Astrocyte (in vitro differentiated cells and primary cell): ENCODE measurements at regions not wholly inside any gene's neighbourhood (a gene's known extent, or its start where the extent isn't known, plus 50 kb on each side); places are given as distances from the start of the nearest gene placed in this dataset.

ENCODE experiments used
- DNase-seq: peaks from one replicate; pipeline ENCODE4 v3.0.0-alpha.2; 2010; ENCODE audit warnings: low read depth
- FAIRE-seq: peaks from 2 replicates; lab custom pipeline; 2011; peaks lifted over from hg19 to GRCh38; lab: Jason Lieb, UNC
- H2AFZ ChIP-seq: 2 replicates; pipeline ENCODE4 v1.6.0; 2012; ENCODE audit warnings: low read depth, low read length, inconsistent platforms
- H3K27ac ChIP-seq: 2 replicates; pipeline ENCODE4 v1.5.1; 2011; ENCODE audit warnings: low read depth, low read length, inconsistent platforms
- H3K27me3 ChIP-seq: 2 replicates; pipeline ENCODE4 v1.6.0; 2011; ENCODE audit warnings: low read length, inconsistent platforms; ENCODE audit not compliant: insufficient read depth
- H3K36me3 ChIP-seq: 2 replicates; pipeline ENCODE4 v1.5.1; 2011; ENCODE audit warnings: low read length, inconsistent platforms; ENCODE audit not compliant: insufficient read depth
- H3K4me1 ChIP-seq: 2 replicates; pipeline ENCODE4 v1.5.1; 2011; ENCODE audit warnings: low read length, inconsistent platforms; ENCODE audit not compliant: insufficient read depth
- H3K4me2 ChIP-seq: 2 replicates; pipeline ENCODE4 v1.6.0; 2012; ENCODE audit warnings: low read length, inconsistent platforms
- H3K4me3 ChIP-seq: 2 replicates; pipeline ENCODE4 v1.5.1; 2011; ENCODE audit warnings: low read depth, mild to moderate bottlenecking, low read length, inconsistent platforms; ENCODE audit not compliant: insufficient read depth
- H3K79me2 ChIP-seq: 2 replicates; pipeline ENCODE4 v1.6.0; 2012; ENCODE audit warnings: mild to moderate bottlenecking, low read length, inconsistent platforms; ENCODE audit not compliant: insufficient read depth
- H3K9ac ChIP-seq: 2 replicates; pipeline ENCODE4 v1.6.0; 2012; ENCODE audit warnings: mild to moderate bottlenecking, low read length, inconsistent platforms
- H3K9me3 ChIP-seq: 2 replicates; pipeline ENCODE4 v1.5.1; 2012; ENCODE audit warnings: low read depth, mild to moderate bottlenecking, low read length, inconsistent platforms; ENCODE audit not compliant: insufficient read depth
- H4K20me1 ChIP-seq: 2 replicates; pipeline ENCODE4 v1.6.0; 2012; ENCODE audit warnings: low read length, inconsistent platforms; ENCODE audit not compliant: insufficient read depth
- H3K27ac Mint-ChIP-seq: one replicate; pipeline ENCODE4 v1.8.0; 2021; ENCODE audit warnings: mild to moderate bottlenecking, mixed read lengths; ENCODE audit not compliant: unreplicated experiment
- H3K27me3 Mint-ChIP-seq: one replicate; pipeline ENCODE4 v1.8.0; 2021; ENCODE audit warnings: low read depth, mixed read lengths; ENCODE audit not compliant: unreplicated experiment
- H3K36me3 Mint-ChIP-seq: one replicate; pipeline ENCODE4 v1.8.0; 2021; ENCODE audit warnings: low read depth, mixed read lengths; ENCODE audit not compliant: unreplicated experiment
- H3K4me1 Mint-ChIP-seq: one replicate; pipeline ENCODE4 v1.8.0; 2021; ENCODE audit warnings: low read depth, mixed read lengths; ENCODE audit not compliant: unreplicated experiment
- H3K4me3 Mint-ChIP-seq: one replicate; pipeline ENCODE4 v1.8.0; 2021; ENCODE audit warnings: mild to moderate bottlenecking, moderate library complexity, mixed read lengths; ENCODE audit not compliant: unreplicated experiment
- H3K9me3 Mint-ChIP-seq: one replicate; pipeline ENCODE4 v1.8.0; 2021; ENCODE audit warnings: mild to moderate bottlenecking, mixed read lengths; ENCODE audit not compliant: unreplicated experiment
- EZH2 ChIP-seq: IDR thresholded peaks from 2 replicates; pipeline ENCODE4 v1.6.1; 2012; ENCODE audit warnings: mild to moderate bottlenecking, low read length, inconsistent platforms; ENCODE audit not compliant: insufficient read depth
- TF ChIP-seq, protein P1 (sequence below): IDR thresholded peaks from 2 replicates; pipeline ENCODE4 v1.5.1; 2011; ENCODE audit warnings: low read depth, mild to moderate bottlenecking, inconsistent platforms, low read length, moderate library complexity; ENCODE audit not compliant: insufficient read depth

- no peaks in the 10 kb centered on the region for H4K20me1 ChIP-seq
- Mint-ChIP-seq H3K27me3 (peaks cover 3% of the 10 kb centered on the region), H3K4me3 (no peak overlapping the region), H3K36me3 (no peaks in the 10 kb centered on the region), H3K9me3 (peaks cover 7% of the 10 kb centered on the region), H3K4me1 (no peaks in the 10 kb centered on the region), H3K27ac (no peak overlapping the region)
- FAIRE-seq, result no peak
- H3K9ac ChIP-seq, result no peak overlapping the region
- no peaks in the 10 kb centered on the region for H3K36me3 ChIP-seq
- H3K27me3 ChIP-seq, result no peaks in the 10 kb centered on the region
- no peak overlapping the region for H3K4me2 ChIP-seq
- no peaks in the 10 kb centered on the region for H3K9me3 ChIP-seq
- no peak overlapping the region for H2AFZ ChIP-seq
- no peaks in the 10 kb centered on the region for H3K4me1 ChIP-seq
- DNase-seq, result no peak
- no peak overlapping the region for H3K4me3 ChIP-seq
- no peak overlapping the region for H3K27ac ChIP-seq
- TF ChIP-seq EZH2, result no peak
- TF ChIP-seq, protein P1, sequence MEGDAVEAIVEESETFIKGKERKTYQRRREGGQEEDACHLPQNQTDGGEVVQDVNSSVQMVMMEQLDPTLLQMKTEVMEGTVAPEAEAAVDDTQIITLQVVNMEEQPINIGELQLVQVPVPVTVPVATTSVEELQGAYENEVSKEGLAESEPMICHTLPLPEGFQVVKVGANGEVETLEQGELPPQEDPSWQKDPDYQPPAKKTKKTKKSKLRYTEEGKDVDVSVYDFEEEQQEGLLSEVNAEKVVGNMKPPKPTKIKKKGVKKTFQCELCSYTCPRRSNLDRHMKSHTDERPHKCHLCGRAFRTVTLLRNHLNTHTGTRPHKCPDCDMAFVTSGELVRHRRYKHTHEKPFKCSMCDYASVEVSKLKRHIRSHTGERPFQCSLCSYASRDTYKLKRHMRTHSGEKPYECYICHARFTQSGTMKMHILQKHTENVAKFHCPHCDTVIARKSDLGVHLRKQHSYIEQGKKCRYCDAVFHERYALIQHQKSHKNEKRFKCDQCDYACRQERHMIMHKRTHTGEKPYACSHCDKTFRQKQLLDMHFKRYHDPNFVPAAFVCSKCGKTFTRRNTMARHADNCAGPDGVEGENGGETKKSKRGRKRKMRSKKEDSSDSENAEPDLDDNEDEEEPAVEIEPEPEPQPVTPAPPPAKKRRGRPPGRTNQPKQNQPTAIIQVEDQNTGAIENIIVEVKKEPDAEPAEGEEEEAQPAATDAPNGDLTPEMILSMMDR, result no peak
- no peaks in the 10 kb centered on the region for H3K79me2 ChIP-seq
Measured at GRCh38 chr4:115396034-115396433, 282.6 kb upstream of the NDST4 start.

GRCh38 chr4:115376866-115377265 lies 263.4 kb upstream of the NDST4 start:
- Histone ChIP-seq H2AFZ (no peak overlapping the region), H3K9me3 (no peaks in the 10 kb centered on the region), H3K27me3 (no peaks in the 10 kb centered on the region), H3K79me2 (no peaks in the 10 kb centered on the region), H3K4me1 (no peaks in the 10 kb centered on the region), H3K4me3 (no peak overlapping the region), H3K4me2 (no peak overlapping the region), H4K20me1 (no peaks in the 10 kb centered on the region), H3K9ac (no peak overlapping the region), H3K36me3 (no peaks in the 10 kb centered on the region), H3K27ac (no peak overlapping the region)
- Mint-ChIP-seq H3K27me3 (no peaks in the 10 kb centered on the region), H3K4me1 (peaks cover 4% of the 10 kb centered on the region), H3K9me3 (no peaks in the 10 kb centered on the region), H3K27ac (no peak overlapping the region), H3K36me3 (no peaks in the 10 kb centered on the region), H3K4me3 (no peak overlapping the region)
- no peak for DNase-seq
- no peak for TF ChIP-seq EZH2
- TF ChIP-seq, protein P1, result no peak
- no peak for FAIRE-seq

- DNase-seq (no peak), FAIRE-seq (no peak)
- TF ChIP-seq, protein P1, result no peak
- no peak for TF ChIP-seq EZH2
- Histone ChIP-seq H2AFZ (no peak overlapping the region), H3K27me3 (no peaks in the 10 kb centered on the region), H3K79me2 (no peaks in the 10 kb centered on the region), H4K20me1 (no peaks in the 10 kb centered on the region), H3K4me2 (no peak overlapping the region), H3K4me1 (no peaks in the 10 kb centered on the region), H3K9me3 (no peaks in the 10 kb centered on the region), H3K36me3 (no peaks in the 10 kb centered on the region), H3K4me3 (no peak overlapping the region), H3K9ac (no peak overlapping the region), H3K27ac (no peak overlapping the region)
- Mint-ChIP-seq H3K27ac (no peak overlapping the region), H3K9me3 (no peaks in the 10 kb centered on the region), H3K4me1 (peaks cover 4% of the 10 kb centered on the region), H3K4me3 (no peak overlapping the region), H3K36me3 (no peaks in the 10 kb centered on the region), H3K27me3 (no peaks in the 10 kb centered on the region)
Measured at GRCh38 chr4:115374621-115375020, 261.2 kb upstream of the NDST4 start.
